NB4 (cell line): ENCODE measurements at regions not wholly inside any gene's neighbourhood (a gene's known extent, or its start where the extent isn't known, plus 50 kb on each side); places are given as distances from the start of the nearest gene placed in this dataset.

Experiments
- DNase-seq: peaks from one replicate; pipeline ENCODE4 v3.0.0; 2010; ENCODE audit warnings: low read depth
- H3K4me3 ChIP-seq: one replicate; pipeline ENCODE4 v1.5.1; 2011; ENCODE audit warnings: mild to moderate bottlenecking, low read depth, low read length, moderate library complexity
- CTCF ChIP-seq: IDR thresholded peaks from one replicate; pipeline ENCODE4 v1.5.1; 2012; ENCODE audit warnings: low read depth, low read length
- MAX ChIP-seq: IDR thresholded peaks from 2 replicates; pipeline ENCODE4 v1.6.1; 2011; ENCODE audit warnings: low read depth, low read length
- MYC ChIP-seq: IDR thresholded peaks from 2 replicates; pipeline ENCODE4 v1.6.1; 2011; ENCODE audit warnings: low read depth, low read length
- POLR2A ChIP-seq: IDR thresholded peaks from 2 replicates; pipeline ENCODE4 v1.6.1; 2011; ENCODE audit warnings: mild to moderate bottlenecking; ENCODE audit not compliant: insufficient read length; ENCODE audit errors: extremely low read depth

- no peak for DNase-seq
- TF ChIP-seq POLR2A, result no peak
- TF ChIP-seq CTCF, result no peak
- no peak for TF ChIP-seq MAX
- no peak for TF ChIP-seq MYC
- H3K4me3 ChIP-seq, result no peak overlapping the region
Measured at GRCh38 chr1:208460823-208461222, 216.6 kb upstream of the PLXNA2 start.

GRCh38 chr1:208461680-208462079, 217.5 kb upstream of the PLXNA2 start:
- H3K4me3 ChIP-seq, result no peak overlapping the region
- peak; percentile 12 for DNase-seq
- TF ChIP-seq MAX (no peak), CTCF (peak; percentile 34)

- TF ChIP-seq POLR2A (no peak), MYC (no peak), CTCF (no peak), MAX (no peak)
- no peak overlapping the region for H3K4me3 ChIP-seq
- DNase-seq, result no peak
Measured at GRCh38 chr1:208462761-208463160, 218.6 kb upstream of the PLXNA2 start.

GRCh38 chr1:208465266-208465665, 221.1 kb upstream of the PLXNA2 start:
- DNase-seq, result no peak
- TF ChIP-seq POLR2A, result no peak
- H3K4me3 ChIP-seq, result no peak overlapping the region

GRCh38 chr1:208465786-208466590, 221.8 kb upstream of the PLXNA2 start:
- TF ChIP-seq MAX (no peak), POLR2A (no peak), CTCF (no peak), MYC (no peak)
- no peak for DNase-seq
- no peak overlapping the region for H3K4me3 ChIP-seq

GRCh38 chr1:208467151-208467780, 223.1 kb upstream of the PLXNA2 start:
- no peak for DNase-seq
- TF ChIP-seq POLR2A (no peak), MAX (no peak), CTCF (no peak), MYC (no peak)
- no peak overlapping the region for H3K4me3 ChIP-seq
